ENCODE measurements at regions not wholly inside any gene's neighbourhood (a gene's known extent, or its start where the extent isn't known, plus 50 kb on each side); places are given as distances from the start of the nearest gene placed in this dataset.

- TF ChIP-seq CTCF (IDR thresholded peaks at IDR 0.05 in 8 of 11, conservative IDR thresholded peaks at IDR 0.05 in 3 of 11), result no peak
- TF ChIP-seq POLR2AphosphoS5 (IDR thresholded peaks at IDR 0.05), result no peak
Measured at GRCh38 chr1:79683420-79683819, 676.9 kb upstream of the ADGRL4 start.
